Breast epithelium (tissue), 3 donors: ENCODE measurements at regions not wholly inside any gene's neighbourhood (a gene's known extent, or its start where the extent isn't known, plus 50 kb on each side); places are given as distances from the start of the nearest gene placed in this dataset.

ENCODE experiments used
- POLR2A ChIP-seq: fragments of 450-650 bp; IDR thresholded peaks from one replicate; pipeline ENCODE4 v1.6.1; 2016; ENCODE audit warnings: antibody characterized with exemption, mild to moderate bottlenecking, moderate library complexity
- POLR2AphosphoS5 ChIP-seq, 3 donors: sonication (generic); formaldehyde crosslinking; IDR thresholded peaks; one replicate each; pipeline ENCODE4 v1.6.1; 2017; ENCODE audit warnings: antibody characterized with exemption in 3 of 3
- TF ChIP-seq, protein P1 (sequence below), 3 donors: fragments of 450-650 bp; IDR thresholded peaks; one replicate each; pipeline ENCODE4 v1.5.1; 2016 to 2017; ENCODE audit warnings: antibody characterized with exemption in 3 of 3, mild to moderate bottlenecking in 3 of 3, moderate library complexity in 3 of 3

DNA sequence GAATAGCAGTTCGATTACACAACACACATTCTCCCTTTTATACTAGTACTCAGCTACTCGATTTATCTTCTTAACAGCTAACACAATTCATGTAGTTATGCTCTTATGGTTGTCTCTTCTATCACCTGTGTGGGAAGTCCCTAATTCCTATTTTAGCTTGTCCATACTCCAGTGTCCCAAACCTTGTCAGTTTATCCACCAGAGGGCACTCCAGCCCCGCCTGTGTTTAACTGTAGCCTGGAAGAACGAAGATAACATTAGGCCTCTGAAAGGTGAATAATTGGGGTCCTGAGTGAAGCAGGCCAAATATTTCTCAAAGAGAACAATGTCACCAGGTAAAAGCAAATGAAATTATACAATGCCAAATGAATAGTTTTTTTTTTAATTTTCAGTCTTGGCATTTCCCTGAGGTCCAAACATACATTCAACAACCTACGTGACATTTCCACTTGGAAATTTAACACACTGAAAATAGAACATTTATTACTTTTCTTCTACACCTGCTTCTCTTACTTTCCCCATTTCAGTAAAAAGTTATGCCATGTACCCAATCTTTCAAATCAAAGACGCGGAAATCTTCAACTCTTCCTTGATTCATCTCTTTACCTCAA, 560.7 kb downstream of the HTR1A start:
- TF ChIP-seq POLR2AphosphoS5 (IDR thresholded peaks at IDR 0.05) (no peak), POLR2A (no peak)
- TF ChIP-seq, protein P1, sequence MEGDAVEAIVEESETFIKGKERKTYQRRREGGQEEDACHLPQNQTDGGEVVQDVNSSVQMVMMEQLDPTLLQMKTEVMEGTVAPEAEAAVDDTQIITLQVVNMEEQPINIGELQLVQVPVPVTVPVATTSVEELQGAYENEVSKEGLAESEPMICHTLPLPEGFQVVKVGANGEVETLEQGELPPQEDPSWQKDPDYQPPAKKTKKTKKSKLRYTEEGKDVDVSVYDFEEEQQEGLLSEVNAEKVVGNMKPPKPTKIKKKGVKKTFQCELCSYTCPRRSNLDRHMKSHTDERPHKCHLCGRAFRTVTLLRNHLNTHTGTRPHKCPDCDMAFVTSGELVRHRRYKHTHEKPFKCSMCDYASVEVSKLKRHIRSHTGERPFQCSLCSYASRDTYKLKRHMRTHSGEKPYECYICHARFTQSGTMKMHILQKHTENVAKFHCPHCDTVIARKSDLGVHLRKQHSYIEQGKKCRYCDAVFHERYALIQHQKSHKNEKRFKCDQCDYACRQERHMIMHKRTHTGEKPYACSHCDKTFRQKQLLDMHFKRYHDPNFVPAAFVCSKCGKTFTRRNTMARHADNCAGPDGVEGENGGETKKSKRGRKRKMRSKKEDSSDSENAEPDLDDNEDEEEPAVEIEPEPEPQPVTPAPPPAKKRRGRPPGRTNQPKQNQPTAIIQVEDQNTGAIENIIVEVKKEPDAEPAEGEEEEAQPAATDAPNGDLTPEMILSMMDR (IDR thresholded peaks at IDR 0.05): peak in 2 of 3 donors; percentile 50 to 54
